Liver (tissue), 8 donors: ENCODE measurements at regions not wholly inside any gene's neighbourhood (a gene's known extent, or its start where the extent isn't known, plus 50 kb on each side); places are given as distances from the start of the nearest gene placed in this dataset.
A peak's percentile ranks its signal among the peaks of the same experiment; 100 is the strongest.

Experiments
- DNase-seq: peaks from one replicate; pipeline ENCODE4 v3.0.0-alpha.2; 2017; ENCODE audit warnings: low spot score
- H3K27ac ChIP-seq, 2 donors: one replicate each; pipeline ENCODE4 v1.7.0; 2013; ENCODE audit warnings: inconsistent platforms in 2 of 2, low read length in 2 of 2, control low read depth in 1 of 2, low read depth in 1 of 2, mild to moderate bottlenecking in 1 of 2
- H3K27me3 ChIP-seq, 4 donors: one replicate each; pipeline versions ENCODE4 v1.6.1 to v1.7.0; 2013; ENCODE audit warnings: low read length in 3 of 4, inconsistent platforms in 1 of 4, mild to moderate bottlenecking in 1 of 4, moderate library complexity in 1 of 4; ENCODE audit not compliant: control insufficient read depth in 4 of 4, insufficient read depth in 4 of 4
- H3K36me3 ChIP-seq, 4 donors: one replicate each; pipeline versions ENCODE4 v1.6.1 to v1.7.0; 2013; ENCODE audit warnings: low read length in 3 of 4, mild to moderate bottlenecking in 3 of 4, low read depth in 1 of 4, moderate library complexity in 1 of 4; ENCODE audit not compliant: control insufficient read depth in 4 of 4, insufficient read depth in 3 of 4
- H3K4me1 ChIP-seq, 4 donors: one replicate each; pipeline versions ENCODE4 v1.6.1 to v1.7.0; 2013; ENCODE audit warnings: low read length in 3 of 4, mild to moderate bottlenecking in 3 of 4, moderate library complexity in 1 of 4; ENCODE audit not compliant: control insufficient read depth in 4 of 4, insufficient read depth in 4 of 4
- H3K4me3 ChIP-seq, 3 donors: one replicate each; pipeline versions ENCODE4 v1.6.1 to v1.7.0; 2013; ENCODE audit warnings: low read length in 3 of 3, control low read depth in 1 of 3, low read depth in 1 of 3, mild to moderate bottlenecking in 1 of 3
- H3K9ac ChIP-seq, 2 donors: one replicate each; pipeline ENCODE4 v1.7.0; 2013; ENCODE audit warnings: low read length in 2 of 2, mild to moderate bottlenecking in 2 of 2, moderate library complexity in 2 of 2, control low read depth in 1 of 2, low read depth in 1 of 2
- H3K9me3 ChIP-seq, 4 donors: one replicate each; pipeline versions ENCODE4 v1.6.1 to v1.7.0; 2013; ENCODE audit warnings: low read length in 3 of 4; ENCODE audit not compliant: control insufficient read depth in 4 of 4
- ATF3 ChIP-seq: IDR thresholded peaks from 2 replicates; pipeline ENCODE4 v1.6.1; 2016; ENCODE audit warnings: antibody characterized with exemption
- CTCF ChIP-seq: fragments of 150-350 bp; IDR thresholded peaks from 2 replicates; pipeline ENCODE4 v1.5.1; 2017; ENCODE audit warnings: improper control_type of control experiment, low read depth, low read length; ENCODE audit not compliant: missing input control
- EGR1 ChIP-seq, 2 donors: IDR thresholded peaks; 2 replicates each; pipeline ENCODE4 v1.6.1; 2016 to 2018; ENCODE audit warnings: antibody characterized with exemption in 2 of 2, low read depth in 2 of 2
- FOXA1 ChIP-seq: IDR thresholded peaks from 2 replicates; pipeline ENCODE4 v1.6.1; 2016; ENCODE audit warnings: antibody characterized with exemption
- FOXA2 ChIP-seq: IDR thresholded peaks from 2 replicates; pipeline ENCODE4 v1.6.1; 2016; ENCODE audit warnings: antibody characterized with exemption
- GABPA ChIP-seq, 2 donors: IDR thresholded peaks in 1 of 2; conservative IDR thresholded peaks in 1 of 2; 2 replicates each; pipeline ENCODE4 v1.6.1; 2016; ENCODE audit warnings: antibody characterized with exemption in 2 of 2, mild to moderate bottlenecking in 1 of 2, moderate library complexity in 1 of 2
- HNF4A ChIP-seq, 2 donors: conservative IDR thresholded peaks; 2 replicates each; pipeline ENCODE4 v1.6.1; 2016; ENCODE audit warnings: antibody characterized with exemption in 2 of 2, mild to moderate bottlenecking in 2 of 2
- HNF4G ChIP-seq: IDR thresholded peaks from 2 replicates; pipeline ENCODE4 v1.6.1; 2016; ENCODE audit warnings: antibody characterized with exemption
- JUND ChIP-seq, 2 donors: IDR thresholded peaks; 2 replicates each; pipeline ENCODE4 v1.6.1; 2016; ENCODE audit warnings: antibody characterized with exemption in 2 of 2
- MAX ChIP-seq: IDR thresholded peaks from 2 replicates; pipeline ENCODE4 v1.6.1; 2016; ENCODE audit warnings: antibody characterized with exemption
- NR2F2 ChIP-seq: IDR thresholded peaks from 2 replicates; pipeline ENCODE4 v1.6.1; 2016; ENCODE audit warnings: antibody characterized with exemption
- RAD21 ChIP-seq, 2 donors: IDR thresholded peaks; 2 replicates each; pipeline ENCODE4 v1.6.1; 2016; ENCODE audit warnings: antibody characterized with exemption in 2 of 2, mild to moderate bottlenecking in 2 of 2
- REST ChIP-seq: IDR thresholded peaks from 2 replicates; pipeline ENCODE4 v1.6.1; 2016; ENCODE audit warnings: antibody characterized with exemption, mild to moderate bottlenecking
- RXRA ChIP-seq, 2 donors: IDR thresholded peaks; 2 replicates each; pipeline ENCODE4 v1.6.1; 2017 to 2018; ENCODE audit warnings: antibody characterized with exemption in 2 of 2, mild to moderate bottlenecking in 1 of 2
- SP1 ChIP-seq: IDR thresholded peaks from 2 replicates; pipeline ENCODE4 v1.6.1; 2018; ENCODE audit warnings: antibody characterized with exemption, mild to moderate bottlenecking
- TAF1 ChIP-seq: conservative IDR thresholded peaks from 2 replicates; pipeline ENCODE4 v1.6.1; 2016; ENCODE audit warnings: antibody characterized with exemption, mild to moderate bottlenecking
- YY1 ChIP-seq: IDR thresholded peaks from 2 replicates; pipeline ENCODE4 v1.6.1; 2016; ENCODE audit warnings: antibody characterized with exemption, mild to moderate bottlenecking
- ZBTB33 ChIP-seq: IDR thresholded peaks from 2 replicates; pipeline ENCODE4 v1.6.1; 2016; ENCODE audit warnings: antibody characterized with exemption
- WGBS: extraction: QIAGEN DNeasy Blood & Tissue Kit; methylation state at CpG from one replicate; pipeline ENCODE4 v1.1.7; 2013; 5-methylcytosine and 5-hydroxymethylcytosine counted together
- donor health status: healthy.
- donor health status: healthy.
- donor health status: healthy.
- donor health status: healthy.
- donor health status: healthy.

- 67% methylated on average over 6 of the region's 6 CpGs for WGBS
- Histone ChIP-seq H3K9me3 (no peaks in the 10 kb centered on the region), H3K27ac (peak overlapping the region; percentile 68 to 84), H3K9ac (no peak overlapping the region), H3K36me3 (no peaks in the 10 kb centered on the region), H3K4me1 (peaks cover 7 to 37% (median 10%) of the 10 kb centered on the region in 4 donors), H3K27me3 (no peaks in the 10 kb centered on the region), H3K4me3 (no peak overlapping the region)
- no peak for DNase-seq
- peak; percentile 38 for TF ChIP-seq YY1
- no peak for TF ChIP-seq NR2F2
- no peak for TF ChIP-seq MAX
- peak; percentile 38 for TF ChIP-seq SP1
- no peak for TF ChIP-seq TAF1
- TF ChIP-seq ATF3: peak; percentile 43
- TF ChIP-seq FOXA2: no peak
- peak in 1 of 2 donors; percentile 38 for TF ChIP-seq RXRA (IDR thresholded peaks at IDR 0.05)
- TF ChIP-seq EGR1 (IDR thresholded peaks at IDR 0.05; ENCODE audit: low read depth in 2 of 2): no peak
- TF ChIP-seq RAD21 (IDR thresholded peaks at IDR 0.05): peak; percentile 27 to 38
- no peak for TF ChIP-seq CTCF
- peak in 1 of 2 donors; percentile 29 for TF ChIP-seq JUND (IDR thresholded peaks at IDR 0.05)
Observed at GRCh38 chr7:106421181-106421762, 136.5 kb upstream of the NAMPT start.

GRCh38 chr7:106420736-106421135 is 136.0 kb upstream of the NAMPT start:
- Histone ChIP-seq H3K4me3 (no peak overlapping the region), H3K4me1 (peaks cover 7 to 33% (median 10%) of the 10 kb centered on the region in 4 donors), H3K9ac (no peak overlapping the region), H3K27ac (peak overlapping the region; percentile 68 to 84), H3K27me3 (no peaks in the 10 kb centered on the region), H3K9me3 (no peaks in the 10 kb centered on the region), H3K36me3 (no peaks in the 10 kb centered on the region)
- TF ChIP-seq RXRA (IDR thresholded peaks at IDR 0.05) (no peak), FOXA1 (no peak), JUND (IDR thresholded peaks at IDR 0.05) (no peak), HNF4A (conservative IDR thresholded peaks at IDR 0.05) (no peak), NR2F2 (no peak), CTCF (no peak), ZBTB33 (no peak), GABPA (IDR thresholded peaks at IDR 0.05 in 1 of 2, conservative IDR thresholded peaks at IDR 0.05 in 1 of 2) (no peak), SP1 (no peak), MAX (no peak), ATF3 (no peak), EGR1 (IDR thresholded peaks at IDR 0.05; ENCODE audit: low read depth in 2 of 2) (no peak), YY1 (no peak), FOXA2 (no peak), HNF4G (no peak), TAF1 (no peak), REST (no peak), RAD21 (IDR thresholded peaks at IDR 0.05) (no peak)
- 71% methylated on average over 5 of the region's 5 CpGs for WGBS
- DNase-seq: no peak
